A673 (cell line): ENCODE measurements at regions not wholly inside any gene's neighbourhood (a gene's known extent, or its start where the extent isn't known, plus 50 kb on each side); places are given as distances from the start of the nearest gene placed in this dataset.

ENCODE experiments used
- CTCF ChIP-seq: fragments of 300-800, 200-600 bp; sonication (generic); conservative IDR thresholded peaks from 2 replicates; pipeline ENCODE4 v1.5.1; 2017; ENCODE audit warnings: low read depth, mild to moderate bottlenecking, antibody characterized with exemption, low read length, moderate library complexity, mixed read lengths
- EZH2 ChIP-seq: fragments of 200-600 bp; sonication (generic); IDR thresholded peaks from 2 replicates; pipeline ENCODE4 v1.6.1; 2017; ENCODE audit warnings: borderline replicate concordance, low read depth, mild to moderate bottlenecking, mixed read lengths, antibody characterized with exemption, low read length; ENCODE audit not compliant: poor library complexity, severe bottlenecking

- TF ChIP-seq CTCF (no peak), EZH2 (no peak)
These were observed 91.0 kb upstream of the ESR1 start for GRCh38 chr6:151716526-151716932.
